ENCODE measurements at regions not wholly inside any gene's neighbourhood (a gene's known extent, or its start where the extent isn't known, plus 50 kb on each side); places are given as distances from the start of the nearest gene placed in this dataset.

GRCh38 chr5:61228691-61229280 lies 66.5 kb upstream of the SMIM15 start:
- TF ChIP-seq NR2F2 (IDR thresholded peaks at IDR 0.05; ENCODE audit: borderline replicate concordance, low read depth) (no peak), SMAD9 (CRISPR knock-in tag; IDR thresholded peaks at IDR 0.05) (no peak), ZNF260 (CRISPR knock-in tag; IDR thresholded peaks at IDR 0.05; ENCODE audit: borderline replicate concordance, low read depth) (no peak), MIER3 (CRISPR knock-in tag; IDR thresholded peaks at IDR 0.05; ENCODE audit: borderline replicate concordance) (no peak), KDM5B (CRISPR knock-in tag; IDR thresholded peaks at IDR 0.05; ENCODE audit: borderline replicate concordance) (no peak), SIN3B (IDR thresholded peaks at IDR 0.05; ENCODE audit: low read length) (no peak), SNAI1 (CRISPR knock-in tag; IDR thresholded peaks at IDR 0.05; ENCODE audit: borderline replicate concordance) (no peak), ZNF589 (CRISPR knock-in tag; conservative IDR thresholded peaks at IDR 0.05) (no peak), ZNF337 (CRISPR knock-in tag; IDR thresholded peaks at IDR 0.05; ENCODE audit: borderline replicate concordance, low read depth) (no peak), ZNF143 (CRISPR knock-in tag; IDR thresholded peaks at IDR 0.05) (no peak), POLR2G (IDR thresholded peaks at IDR 0.05; ENCODE audit: low read depth, low read length) (no peak)
- TF ChIP-seq, protein P1, sequence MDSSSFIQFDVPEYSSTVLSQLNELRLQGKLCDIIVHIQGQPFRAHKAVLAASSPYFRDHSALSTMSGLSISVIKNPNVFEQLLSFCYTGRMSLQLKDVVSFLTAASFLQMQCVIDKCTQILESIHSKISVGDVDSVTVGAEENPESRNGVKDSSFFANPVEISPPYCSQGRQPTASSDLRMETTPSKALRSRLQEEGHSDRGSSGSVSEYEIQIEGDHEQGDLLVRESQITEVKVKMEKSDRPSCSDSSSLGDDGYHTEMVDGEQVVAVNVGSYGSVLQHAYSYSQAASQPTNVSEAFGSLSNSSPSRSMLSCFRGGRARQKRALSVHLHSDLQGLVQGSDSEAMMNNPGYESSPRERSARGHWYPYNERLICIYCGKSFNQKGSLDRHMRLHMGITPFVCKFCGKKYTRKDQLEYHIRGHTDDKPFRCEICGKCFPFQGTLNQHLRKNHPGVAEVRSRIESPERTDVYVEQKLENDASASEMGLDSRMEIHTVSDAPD (CRISPR knock-in tag; IDR thresholded peaks at IDR 0.05) = no peak
- Histone ChIP-seq H3K4me3 (replicated peaks in 1 of 3; ENCODE audit: insufficient read depth in 1 of 3, low read depth in 2 of 3, low read length in 3 of 3) (no peak overlapping the region), H3K27me3 (ENCODE audit: control insufficient read depth in 1 of 2, insufficient read depth in 2 of 2, low read length in 2 of 2) (peaks cover 0 to 4% of the 10 kb centered on the region in 2 experiments; a peak in 1 of 5 replicates), H3K27ac (ENCODE audit: extremely low read length, insufficient read depth, low read length) (no peak overlapping the region), H3K36me3 (replicated peaks in 1 of 2; ENCODE audit: control insufficient read depth in 1 of 2, insufficient read depth in 2 of 2, low read length in 2 of 2) (no peaks in the 10 kb centered on the region), H3K9ac (ENCODE audit: insufficient read depth, low read depth, low read length) (no peak overlapping the region), H3K9me3 (ENCODE audit: low read length) (no peaks in the 10 kb centered on the region), H2AFZ (ENCODE audit: low read length) (no peak overlapping the region), H3K4me1 (ENCODE audit: insufficient read depth, low read length) (no peaks in the 10 kb centered on the region), H4K20me1 (ENCODE audit: insufficient read depth, low read length) (no peaks in the 10 kb centered on the region), H3K79me2 (ENCODE audit: insufficient read depth, low read length) (no peaks in the 10 kb centered on the region), H3K4me2 (ENCODE audit: low read depth, low read length) (no peak overlapping the region)
- FAIRE-seq = no peak
- ChIA-PET CTCF (ENCODE audit: low intra/inter-chr PET ratio, low total read pairs) (no interaction called here), POLR2A (no interaction called here)
- BruUV-seq (replicated peaks) = no TSS peak
- WGBS (ENCODE audit: low lambda C conversion rate) = 33% methylated on average over 4 of the region's 12 CpGs
- ATAC-seq = no peak; the same call in 2 of the 3 replicates
- no peak for DNase-seq (ENCODE audit: low spot score)
- in situ Hi-C loops (cut with HindIII; ENCODE audit: extremely low pct_ligation_motif_present, low pct_unique_long_range_greater_than_20kb) = no loop called here
- intact Hi-C loops (cut with micrococcal nuclease; ENCODE audit: unreplicated experiment) = no loop called here
